Neutrophil (primary cell): ENCODE measurements at regions not wholly inside any gene's neighbourhood (a gene's known extent, or its start where the extent isn't known, plus 50 kb on each side); places are given as distances from the start of the nearest gene placed in this dataset.

Experiments
- H3K27ac ChIP-seq: fragments of 200-600 bp; sonication (generic); 2 replicates; pipeline ENCODE4 v1.5.1; 2016; ENCODE audit warnings: mild to moderate bottlenecking, moderate library complexity
- H3K27me3 ChIP-seq: fragments of 200-600 bp; sonication (generic); 2 replicates; pipeline ENCODE4 v1.6.0; 2016; ENCODE audit warnings: mild to moderate bottlenecking
- H3K36me3 ChIP-seq: fragments of 200-600 bp; sonication (generic); 2 replicates; pipeline ENCODE4 v1.5.1; 2017
- H3K4me1 ChIP-seq, 2 experiments: fragments of 200-600 bp in 1 of 2; sonication (generic) in 1 of 2; 1 replicate in 1 of 2; 2 replicates in 1 of 2; pipeline versions ENCODE4 v1.5.1 to v1.6.1; 2013 to 2016; ENCODE audit warnings: low read depth in 1 of 2, low read length in 1 of 2, mild to moderate bottlenecking in 1 of 2, moderate library complexity in 1 of 2; ENCODE audit not compliant: control insufficient read depth in 1 of 2, insufficient read depth in 1 of 2
- H3K4me3 ChIP-seq, 2 experiments: fragments of 200-600 bp in 1 of 2; sonication (generic) in 1 of 2; 1 replicate in 1 of 2; 2 replicates in 1 of 2; pipeline ENCODE4 v1.5.1; 2013 to 2016; ENCODE audit warnings: low read depth in 1 of 2, low read length in 1 of 2, mild to moderate bottlenecking in 1 of 2, moderate library complexity in 1 of 2
- H3K9me3 ChIP-seq: fragments of 200-600 bp; sonication (generic); 2 replicates; pipeline ENCODE4 v1.5.1; 2016
- TF ChIP-seq, protein P1 (sequence below): fragments of 200-600 bp; sonication (generic); IDR thresholded peaks from 2 replicates; pipeline ENCODE4 v1.5.1; 2016; ENCODE audit warnings: antibody characterized with exemption

GRCh38 chr10:78454123-78454645 lies 420.5 kb downstream of the RPS24 start:
- no peaks in the 10 kb centered on the region for H3K27me3 ChIP-seq
- TF ChIP-seq, protein P1, sequence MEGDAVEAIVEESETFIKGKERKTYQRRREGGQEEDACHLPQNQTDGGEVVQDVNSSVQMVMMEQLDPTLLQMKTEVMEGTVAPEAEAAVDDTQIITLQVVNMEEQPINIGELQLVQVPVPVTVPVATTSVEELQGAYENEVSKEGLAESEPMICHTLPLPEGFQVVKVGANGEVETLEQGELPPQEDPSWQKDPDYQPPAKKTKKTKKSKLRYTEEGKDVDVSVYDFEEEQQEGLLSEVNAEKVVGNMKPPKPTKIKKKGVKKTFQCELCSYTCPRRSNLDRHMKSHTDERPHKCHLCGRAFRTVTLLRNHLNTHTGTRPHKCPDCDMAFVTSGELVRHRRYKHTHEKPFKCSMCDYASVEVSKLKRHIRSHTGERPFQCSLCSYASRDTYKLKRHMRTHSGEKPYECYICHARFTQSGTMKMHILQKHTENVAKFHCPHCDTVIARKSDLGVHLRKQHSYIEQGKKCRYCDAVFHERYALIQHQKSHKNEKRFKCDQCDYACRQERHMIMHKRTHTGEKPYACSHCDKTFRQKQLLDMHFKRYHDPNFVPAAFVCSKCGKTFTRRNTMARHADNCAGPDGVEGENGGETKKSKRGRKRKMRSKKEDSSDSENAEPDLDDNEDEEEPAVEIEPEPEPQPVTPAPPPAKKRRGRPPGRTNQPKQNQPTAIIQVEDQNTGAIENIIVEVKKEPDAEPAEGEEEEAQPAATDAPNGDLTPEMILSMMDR: no peak
- H3K4me1 ChIP-seq: no peaks in the 10 kb centered on the region
- H3K36me3 ChIP-seq: no peaks in the 10 kb centered on the region
- H3K27ac ChIP-seq: no peak overlapping the region
- H3K9me3 ChIP-seq: no peaks in the 10 kb centered on the region
- no peak overlapping the region for H3K4me3 ChIP-seq

DNA sequence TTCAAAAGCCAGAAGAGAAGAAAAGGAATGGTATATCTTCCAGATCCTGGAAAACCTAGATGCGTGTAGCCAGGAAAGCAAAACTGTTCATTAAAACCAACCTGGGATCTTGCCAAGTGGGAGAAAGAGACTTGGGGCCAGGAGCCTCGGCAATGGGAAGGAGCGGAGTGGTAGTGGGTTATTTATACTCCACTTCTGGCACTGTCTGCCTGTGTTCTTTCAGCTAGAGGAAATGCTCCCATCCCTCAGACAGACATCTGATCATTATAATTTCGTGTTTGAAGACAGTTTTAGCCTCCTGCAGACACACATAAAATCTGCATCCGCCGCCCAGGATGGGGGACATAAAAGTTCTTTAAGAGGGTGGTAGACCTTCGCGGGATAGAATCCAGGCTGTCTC lies 421.6 kb downstream of the RPS24 start:
- no peaks in the 10 kb centered on the region for H3K9me3 ChIP-seq

GRCh38 chr10:78455811-78456210 lies 422.1 kb downstream of the RPS24 start:
- Histone ChIP-seq H3K36me3 (no peaks in the 10 kb centered on the region), H3K4me1 (no peaks in the 10 kb centered on the region), H3K27ac (no peak overlapping the region), H3K27me3 (no peaks in the 10 kb centered on the region), H3K9me3 (no peaks in the 10 kb centered on the region), H3K4me3 (no peak overlapping the region)
- TF ChIP-seq, protein P1: no peak

More for the DNA sequence above, 421.6 kb downstream of the RPS24 start:
- TF ChIP-seq, protein P1: no peak
- H3K36me3 ChIP-seq: no peaks in the 10 kb centered on the region
- no peak overlapping the region for H3K4me3 ChIP-seq
- no peaks in the 10 kb centered on the region for H3K27me3 ChIP-seq
- no peak overlapping the region for H3K27ac ChIP-seq
- H3K4me1 ChIP-seq: no peaks in the 10 kb centered on the region

GRCh38 chr10:78456649-78457400 lies 423.2 kb downstream of the RPS24 start:
- Histone ChIP-seq H3K27me3 (no peaks in the 10 kb centered on the region), H3K27ac (no peak overlapping the region), H3K4me1 (no peaks in the 10 kb centered on the region), H3K9me3 (no peaks in the 10 kb centered on the region), H3K36me3 (no peaks in the 10 kb centered on the region), H3K4me3 (no peak overlapping the region)
- TF ChIP-seq, protein P1: no peak

DNA sequence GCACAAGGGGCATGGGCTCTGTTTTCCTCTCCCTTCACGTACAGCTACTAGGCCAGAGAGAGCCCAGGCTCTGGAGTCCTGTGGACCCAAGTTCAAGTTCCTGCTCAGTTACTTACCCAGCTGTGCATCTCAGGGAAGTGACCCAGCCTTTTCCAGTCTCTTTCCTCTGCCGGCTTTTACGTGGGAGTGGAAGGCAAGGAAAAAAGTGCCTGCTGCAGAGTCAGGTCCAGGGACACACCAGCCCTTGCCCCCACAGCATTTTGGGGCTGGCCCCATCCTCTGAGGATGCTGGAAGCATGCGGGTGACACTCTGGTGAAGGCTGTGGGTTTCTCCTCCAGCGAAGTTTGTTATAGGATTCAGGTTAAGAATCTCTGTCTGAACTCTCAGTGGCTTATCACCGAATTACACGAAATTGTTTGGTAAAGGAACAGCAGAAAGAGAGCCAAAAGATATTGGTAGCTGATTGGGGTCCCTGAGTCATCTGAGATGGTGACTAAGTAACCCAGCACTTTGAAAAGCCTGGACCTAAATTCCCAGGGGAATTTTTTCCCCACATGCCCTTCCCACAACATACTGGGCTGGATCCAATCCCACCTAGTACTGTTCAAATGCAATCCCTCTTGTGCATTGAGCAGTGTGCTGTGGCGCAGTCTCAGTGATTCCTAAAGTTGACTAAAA lies 424.3 kb downstream of the RPS24 start:
- no peaks in the 10 kb centered on the region for H3K36me3 ChIP-seq
- no peaks in the 10 kb centered on the region for H3K27me3 ChIP-seq
- H3K4me1 ChIP-seq: no peaks in the 10 kb centered on the region
- no peaks in the 10 kb centered on the region for H3K9me3 ChIP-seq
- H3K27ac ChIP-seq: no peak overlapping the region
- H3K4me3 ChIP-seq: no peak overlapping the region
- TF ChIP-seq, protein P1: no peak
